Rectal smooth muscle tissue (tissue), 1 donor: ENCODE measurements at regions not wholly inside any gene's neighbourhood (a gene's known extent, or its start where the extent isn't known, plus 50 kb on each side); places are given as distances from the start of the nearest gene placed in this dataset.

Experiments used
- H3K27ac ChIP-seq: one replicate; pipeline ENCODE4 v1.7.0; 2013; ENCODE audit warnings: low read depth, low read length, inconsistent platforms
- H3K27me3 ChIP-seq: one replicate; pipeline ENCODE4 v1.7.0; 2013; ENCODE audit warnings: low read length; ENCODE audit not compliant: control insufficient read depth, insufficient read depth
- H3K36me3 ChIP-seq: one replicate; pipeline ENCODE4 v1.7.0; 2013; ENCODE audit warnings: low read length; ENCODE audit not compliant: control insufficient read depth, insufficient read depth
- H3K4me1 ChIP-seq: one replicate; pipeline ENCODE4 v1.7.0; 2013; ENCODE audit warnings: low read length; ENCODE audit not compliant: control insufficient read depth, insufficient read depth
- H3K4me3 ChIP-seq: one replicate; pipeline ENCODE4 v1.7.0; 2013; ENCODE audit warnings: low read length
- H3K9ac ChIP-seq: one replicate; pipeline ENCODE4 v1.7.0; 2013; ENCODE audit warnings: low read length

DNA sequence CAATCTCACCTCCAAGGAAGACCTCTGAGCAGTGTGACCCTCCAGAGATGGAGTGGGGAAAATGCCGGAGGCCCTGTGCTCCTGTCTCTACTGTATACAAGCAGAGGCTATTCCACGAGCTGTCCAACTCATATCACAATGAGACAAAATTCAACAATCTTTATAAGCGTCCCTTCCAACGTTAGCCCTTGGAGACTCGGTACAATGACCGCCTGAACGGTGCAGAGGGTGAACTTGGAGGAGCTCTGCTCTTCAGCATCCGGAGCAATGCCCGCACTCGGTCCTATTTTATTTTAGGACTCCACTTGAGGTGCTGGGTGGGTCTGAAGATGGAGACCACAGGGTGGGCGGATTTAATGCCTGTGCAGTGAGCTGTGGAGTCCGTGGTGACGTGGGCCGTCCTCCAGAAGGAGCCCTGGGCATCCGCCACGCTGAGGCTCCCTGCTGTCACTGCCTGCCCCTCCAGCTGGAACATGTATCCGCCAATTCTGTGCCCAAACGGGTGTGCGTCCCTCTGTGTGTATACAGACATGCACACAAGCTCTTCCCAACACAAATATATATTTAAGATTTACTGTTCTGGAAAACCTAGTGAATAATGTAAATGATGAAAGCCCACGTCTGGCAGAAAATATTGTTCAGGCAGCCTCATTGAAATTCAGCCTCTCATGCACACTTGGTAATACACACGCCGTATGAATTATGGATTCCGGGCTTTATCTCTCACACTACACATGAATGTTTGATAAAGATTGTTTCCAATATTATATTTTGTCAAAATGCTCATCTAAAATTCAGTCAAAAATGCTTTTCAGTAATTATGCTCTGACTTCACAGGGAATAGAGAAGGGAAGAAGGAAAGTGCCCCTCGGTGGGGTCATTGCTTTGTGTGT is 239.9 kb upstream of the ZMIZ1 start:
- Histone ChIP-seq H3K36me3 (no peaks in the 10 kb centered on the region), H3K27me3 (no peaks in the 10 kb centered on the region), H3K27ac (no peak overlapping the region), H3K4me3 (no peak overlapping the region), H3K9ac (no peak overlapping the region), H3K4me1 (peaks cover 3% of the 10 kb centered on the region)

DNA sequence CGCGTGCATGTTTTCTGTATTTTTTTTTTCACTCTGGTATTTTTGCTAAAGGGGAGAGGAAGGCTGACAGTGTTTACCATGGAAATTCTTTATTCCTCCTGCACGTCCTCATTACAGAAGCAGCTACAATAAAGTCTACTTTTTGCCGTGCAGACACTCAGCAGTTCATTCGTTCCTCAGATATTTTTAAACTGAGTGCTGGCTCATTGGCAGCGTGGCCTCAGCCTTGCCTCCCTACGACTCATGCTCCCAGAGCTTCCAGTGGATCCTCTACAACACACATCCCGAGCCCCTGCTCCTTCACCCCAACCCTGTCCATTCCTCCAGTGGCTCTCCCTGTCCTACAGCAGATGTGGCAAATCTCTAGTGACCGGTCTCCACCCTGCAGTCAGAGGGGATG is 239.2 kb upstream of the ZMIZ1 start:
- H3K4me3 ChIP-seq: no peak overlapping the region

DNA sequence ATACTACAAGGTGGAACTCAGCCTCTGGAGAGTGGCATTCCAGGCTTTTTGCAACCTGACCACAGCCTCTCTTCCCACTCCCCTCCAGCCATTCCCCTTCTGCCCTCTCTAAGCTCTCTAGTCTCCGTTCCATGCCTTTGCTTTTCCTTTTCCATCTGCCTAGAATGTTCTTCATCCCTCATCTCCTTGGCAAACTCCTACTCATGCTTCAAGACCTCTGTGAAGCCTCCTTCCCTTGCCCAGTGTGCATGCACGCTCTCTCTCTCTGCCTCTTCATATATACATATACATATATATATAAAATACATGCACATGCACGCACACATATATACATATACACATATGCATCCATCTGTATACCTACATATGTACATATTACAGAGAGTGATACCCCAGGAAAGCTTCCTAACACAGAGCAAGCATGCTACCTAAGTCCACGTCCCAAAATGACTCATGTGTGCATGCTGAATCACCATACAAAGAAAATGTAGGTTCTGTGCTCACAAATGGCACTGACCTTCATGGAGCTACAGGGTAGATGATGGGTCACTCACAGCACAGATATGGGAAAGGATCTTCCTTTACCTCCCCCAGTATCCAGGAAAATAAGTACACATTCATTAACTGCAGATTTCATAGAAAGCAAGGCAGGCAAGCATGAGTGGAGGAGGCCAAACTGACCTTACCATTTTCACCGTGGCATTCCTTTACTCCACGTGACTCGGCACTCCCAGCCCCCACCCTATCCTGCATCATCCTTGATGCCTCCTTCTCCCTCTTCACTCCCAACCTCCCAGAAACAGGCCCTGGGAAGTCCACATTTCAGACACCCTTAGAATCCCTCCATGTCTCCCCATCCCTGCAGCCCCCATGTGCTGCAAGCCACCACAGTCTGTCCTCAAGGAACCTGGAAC is 238.4 kb upstream of the ZMIZ1 start:
- no peaks in the 10 kb centered on the region for H3K36me3 ChIP-seq
- H3K27ac ChIP-seq: no peak overlapping the region
- H3K4me3 ChIP-seq: no peak overlapping the region
- H3K27me3 ChIP-seq: no peaks in the 10 kb centered on the region
- H3K9ac ChIP-seq: no peak overlapping the region
- H3K4me1 ChIP-seq: peaks cover 3% of the 10 kb centered on the region

More for the DNA sequence above, 239.2 kb upstream of the ZMIZ1 start:
- Histone ChIP-seq H3K27me3 (no peaks in the 10 kb centered on the region), H3K4me1 (peaks cover 3% of the 10 kb centered on the region), H3K27ac (no peak overlapping the region), H3K9ac (no peak overlapping the region), H3K36me3 (no peaks in the 10 kb centered on the region)

DNA sequence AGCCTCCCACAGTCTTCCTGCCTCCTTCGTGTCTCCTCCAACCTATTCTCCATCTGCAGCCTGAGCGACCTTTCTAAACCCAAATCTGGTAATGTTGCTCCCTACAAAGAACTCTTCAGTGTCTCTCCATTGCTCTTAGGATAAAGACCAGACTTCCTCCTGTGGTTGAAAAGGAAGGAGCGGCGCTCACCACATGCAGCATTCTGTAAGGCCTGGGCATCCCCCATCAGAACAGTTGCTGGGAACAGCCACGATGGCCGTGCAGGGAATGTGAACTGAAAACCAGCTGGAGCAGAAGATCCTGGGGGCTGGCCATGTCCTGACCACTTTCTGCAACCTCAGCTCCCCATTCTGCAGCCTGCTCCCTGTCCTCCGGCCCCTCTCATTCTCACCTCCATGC is 237.8 kb upstream of the ZMIZ1 start:
- no peak overlapping the region for H3K4me3 ChIP-seq

DNA sequence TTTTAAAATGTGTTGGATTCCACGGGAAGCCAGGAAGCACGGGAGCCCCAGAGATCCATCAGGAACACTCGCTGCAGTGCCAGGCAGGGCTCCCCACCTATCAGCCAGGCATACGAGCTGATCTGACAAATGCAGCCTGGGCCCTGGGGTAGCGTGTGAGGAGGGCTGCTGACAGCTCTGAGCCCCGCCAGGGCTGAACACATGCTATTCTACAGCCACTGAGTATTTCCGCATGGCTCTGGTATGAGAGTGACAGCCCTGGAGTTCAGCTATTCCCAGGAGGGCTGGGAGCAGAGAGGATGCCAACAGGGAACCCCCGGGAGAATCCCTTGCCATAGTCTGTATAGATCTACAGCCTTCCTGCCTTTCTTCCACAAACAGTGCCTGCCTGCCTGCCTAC is 237.3 kb upstream of the ZMIZ1 start:
- no peak overlapping the region for H3K9ac ChIP-seq
- H3K36me3 ChIP-seq: no peaks in the 10 kb centered on the region
- H3K27me3 ChIP-seq: no peaks in the 10 kb centered on the region
- H3K4me3 ChIP-seq: no peak overlapping the region
- H3K27ac ChIP-seq: no peak overlapping the region
- H3K4me1 ChIP-seq: peaks cover 3% of the 10 kb centered on the region

More for the DNA sequence above, 237.8 kb upstream of the ZMIZ1 start:
- H3K27me3 ChIP-seq: no peaks in the 10 kb centered on the region
- H3K9ac ChIP-seq: no peak overlapping the region
- no peaks in the 10 kb centered on the region for H3K36me3 ChIP-seq
- H3K4me1 ChIP-seq: peaks cover 3% of the 10 kb centered on the region
- H3K27ac ChIP-seq: no peak overlapping the region

DNA sequence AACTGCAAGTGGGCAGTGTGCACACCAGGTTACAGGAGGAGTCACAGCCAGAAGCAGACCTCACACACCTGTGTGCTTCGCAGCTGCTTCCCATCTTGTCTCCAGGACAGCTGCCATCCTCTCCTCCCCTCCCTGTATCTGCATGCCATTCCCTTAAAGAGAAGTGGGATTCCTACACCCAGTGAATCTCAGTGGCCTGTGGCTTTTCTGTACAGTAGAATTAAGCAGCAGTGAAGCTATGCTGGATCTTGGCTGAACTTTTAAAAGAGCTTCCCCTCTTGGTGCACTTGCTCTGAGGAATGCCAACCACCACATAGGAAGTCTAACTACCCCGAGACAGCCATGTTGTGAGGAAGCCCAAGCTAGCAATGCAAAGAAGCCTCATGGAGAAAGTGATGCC is 236.5 kb upstream of the ZMIZ1 start:
- Histone ChIP-seq H3K4me1 (peaks cover 3% of the 10 kb centered on the region), H3K4me3 (no peak overlapping the region), H3K27ac (no peak overlapping the region), H3K27me3 (no peaks in the 10 kb centered on the region), H3K36me3 (no peaks in the 10 kb centered on the region), H3K9ac (no peak overlapping the region)

DNA sequence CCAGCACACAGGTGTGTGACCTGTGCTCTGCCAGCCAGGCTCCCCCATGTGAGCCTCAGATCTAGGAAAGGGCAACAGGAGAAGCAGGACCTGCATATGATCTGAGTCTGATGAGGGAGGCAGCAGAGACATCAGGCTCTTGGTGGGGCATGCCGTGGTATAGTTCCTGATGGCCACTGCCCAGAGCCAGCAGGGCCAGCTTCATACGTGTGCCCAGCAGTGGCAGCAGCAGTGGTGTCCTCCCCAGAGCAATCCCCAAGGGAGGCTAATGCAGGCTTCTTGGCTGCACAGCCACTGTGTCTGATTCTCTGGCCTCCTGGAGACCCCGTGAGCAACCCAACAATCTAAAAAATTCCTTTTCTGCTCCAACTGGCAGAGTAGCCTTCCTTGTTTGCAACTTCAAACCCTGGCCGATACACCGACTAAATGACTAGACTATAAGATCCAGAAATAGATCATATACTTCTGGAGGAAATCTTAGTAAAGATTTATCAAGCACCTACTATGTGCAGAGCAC is 230.6 kb upstream of the ZMIZ1 start:
- no peak overlapping the region for H3K9ac ChIP-seq

DNA sequence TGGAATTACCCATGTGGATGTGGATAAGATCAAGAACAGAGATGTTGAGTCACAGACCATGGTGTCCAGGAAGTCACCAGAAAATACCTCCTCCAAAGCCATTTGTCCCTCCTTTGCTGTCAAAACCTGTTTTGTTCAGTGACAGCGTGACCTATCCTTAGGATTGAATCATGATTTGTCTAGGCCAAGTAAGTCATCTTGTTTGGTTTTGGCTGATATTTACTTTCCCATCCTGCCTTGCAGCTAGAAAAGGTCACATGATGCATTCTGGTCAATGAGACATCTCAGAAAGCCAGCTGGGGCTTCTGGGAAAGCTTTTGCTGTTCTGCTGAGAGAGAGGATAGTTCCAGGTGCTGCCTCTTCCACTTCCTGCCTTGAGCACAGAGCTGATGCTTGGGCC is 225.3 kb upstream of the ZMIZ1 start:
- no peaks in the 10 kb centered on the region for H3K36me3 ChIP-seq
- no peak overlapping the region for H3K27ac ChIP-seq
- no peak overlapping the region for H3K4me3 ChIP-seq
- no peak overlapping the region for H3K9ac ChIP-seq
- no peaks in the 10 kb centered on the region for H3K27me3 ChIP-seq
- no peaks in the 10 kb centered on the region for H3K4me1 ChIP-seq

More for the DNA sequence above, 230.6 kb upstream of the ZMIZ1 start:
- H3K27me3 ChIP-seq: no peaks in the 10 kb centered on the region
- H3K36me3 ChIP-seq: no peaks in the 10 kb centered on the region
- no peaks in the 10 kb centered on the region for H3K4me1 ChIP-seq
- no peak overlapping the region for H3K27ac ChIP-seq
- no peak overlapping the region for H3K4me3 ChIP-seq

DNA sequence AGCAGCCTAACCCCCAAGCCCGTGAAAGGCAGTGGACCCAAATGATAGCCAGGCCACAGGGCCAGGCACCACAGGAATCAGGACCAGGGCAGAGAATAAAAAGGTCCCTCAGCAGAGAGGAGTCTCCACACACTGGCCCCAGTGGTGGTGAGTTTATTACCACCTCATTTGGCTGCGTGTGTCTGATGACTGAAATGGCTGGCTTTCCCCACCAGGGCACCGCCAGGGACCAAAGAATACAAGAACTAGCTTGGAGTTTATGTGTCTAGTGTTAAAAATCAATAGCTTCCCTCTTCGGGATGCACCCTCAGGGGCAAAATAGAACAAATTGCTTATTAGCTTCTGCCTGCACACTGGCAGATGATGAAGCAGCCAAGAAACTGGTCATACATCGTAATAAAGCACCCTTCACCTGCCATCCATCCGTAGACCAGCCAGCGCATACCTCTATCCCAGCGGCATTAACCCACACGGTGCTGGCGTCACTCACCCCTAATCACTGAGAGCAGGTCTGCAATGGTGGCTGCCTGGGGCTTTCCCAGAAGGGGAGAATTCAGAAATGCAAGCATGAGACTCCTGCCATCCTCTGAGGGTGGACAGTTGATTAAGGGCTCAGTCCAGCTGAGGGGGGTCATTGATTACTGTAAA is 223.7 kb upstream of the ZMIZ1 start:
- no peak overlapping the region for H3K27ac ChIP-seq
- no peak overlapping the region for H3K4me3 ChIP-seq
- H3K9ac ChIP-seq: no peak overlapping the region
- no peaks in the 10 kb centered on the region for H3K36me3 ChIP-seq
- H3K27me3 ChIP-seq: no peaks in the 10 kb centered on the region
- no peaks in the 10 kb centered on the region for H3K4me1 ChIP-seq

DNA sequence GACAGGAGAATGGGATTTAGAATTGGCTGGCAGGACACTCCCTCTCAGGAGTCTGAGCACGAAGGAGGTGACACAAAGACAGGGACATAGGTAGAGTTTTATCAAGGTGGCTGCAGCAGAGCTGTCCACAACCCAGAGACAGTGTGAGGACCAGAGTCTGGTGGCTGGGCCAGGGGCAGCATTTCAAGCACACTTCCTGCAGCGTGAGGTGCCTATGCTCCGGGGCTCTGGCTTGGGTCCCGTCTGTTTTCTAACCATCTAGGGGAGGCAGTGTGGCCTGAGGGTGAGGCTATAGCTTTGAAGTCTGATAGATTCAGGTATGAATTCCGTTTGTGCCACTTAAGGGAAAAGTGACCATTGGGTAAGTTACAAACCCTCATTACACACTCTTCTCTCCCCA is 222.7 kb upstream of the ZMIZ1 start:
- H3K4me1 ChIP-seq: no peaks in the 10 kb centered on the region
- no peak overlapping the region for H3K9ac ChIP-seq
- H3K27ac ChIP-seq: no peak overlapping the region
- H3K36me3 ChIP-seq: no peaks in the 10 kb centered on the region
- H3K4me3 ChIP-seq: no peak overlapping the region
- no peaks in the 10 kb centered on the region for H3K27me3 ChIP-seq

DNA sequence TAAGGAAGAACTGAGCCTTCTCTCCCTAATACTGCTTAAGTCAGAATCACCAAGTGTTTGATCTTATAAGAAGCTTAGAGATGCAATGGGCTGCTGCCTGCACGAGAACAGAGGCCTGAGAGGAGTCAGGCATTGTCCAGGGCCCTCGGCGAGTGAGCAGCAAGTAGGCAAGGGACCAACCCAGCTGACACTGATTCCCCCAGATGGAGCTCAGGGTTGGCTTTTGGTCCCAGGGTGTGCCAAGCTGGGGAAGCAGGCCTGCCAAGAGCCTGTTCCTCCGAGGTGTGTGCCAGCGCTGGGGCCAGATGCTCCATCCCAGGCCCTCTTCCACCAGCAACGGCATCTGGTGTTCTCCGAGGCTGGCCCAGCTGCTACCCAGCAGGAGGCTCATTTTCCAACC is 222.0 kb upstream of the ZMIZ1 start:
- Histone ChIP-seq H3K27me3 (no peaks in the 10 kb centered on the region), H3K4me1 (no peaks in the 10 kb centered on the region), H3K4me3 (no peak overlapping the region), H3K27ac (no peak overlapping the region), H3K9ac (no peak overlapping the region), H3K36me3 (no peaks in the 10 kb centered on the region)

DNA sequence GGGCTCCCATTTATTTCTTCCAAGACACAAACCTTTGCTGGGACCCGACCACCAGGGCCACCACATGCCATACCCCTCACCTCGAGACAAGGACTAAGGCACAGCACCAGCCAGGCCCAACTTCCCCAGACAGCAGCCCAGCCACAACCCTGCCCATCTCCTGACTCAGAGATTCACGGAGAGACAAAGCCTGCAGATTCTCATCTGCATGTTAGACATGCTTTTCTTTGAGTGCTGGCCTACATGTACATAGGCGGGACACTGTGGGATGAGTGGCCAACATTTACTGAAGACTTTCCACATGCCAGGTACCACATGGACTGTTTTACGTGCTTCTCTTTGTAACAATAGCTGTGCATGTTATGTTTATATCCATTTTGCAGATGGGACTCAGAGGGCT is 221.3 kb upstream of the ZMIZ1 start:
- H3K4me1 ChIP-seq: no peaks in the 10 kb centered on the region
- H3K4me3 ChIP-seq: no peak overlapping the region
- H3K27me3 ChIP-seq: no peaks in the 10 kb centered on the region
- no peak overlapping the region for H3K9ac ChIP-seq
- H3K36me3 ChIP-seq: no peaks in the 10 kb centered on the region
- H3K27ac ChIP-seq: no peak overlapping the region
